ENCODE measurements at regions not wholly inside any gene's neighbourhood (a gene's known extent, or its start where the extent isn't known, plus 50 kb on each side); places are given as distances from the start of the nearest gene placed in this dataset.

DNA sequence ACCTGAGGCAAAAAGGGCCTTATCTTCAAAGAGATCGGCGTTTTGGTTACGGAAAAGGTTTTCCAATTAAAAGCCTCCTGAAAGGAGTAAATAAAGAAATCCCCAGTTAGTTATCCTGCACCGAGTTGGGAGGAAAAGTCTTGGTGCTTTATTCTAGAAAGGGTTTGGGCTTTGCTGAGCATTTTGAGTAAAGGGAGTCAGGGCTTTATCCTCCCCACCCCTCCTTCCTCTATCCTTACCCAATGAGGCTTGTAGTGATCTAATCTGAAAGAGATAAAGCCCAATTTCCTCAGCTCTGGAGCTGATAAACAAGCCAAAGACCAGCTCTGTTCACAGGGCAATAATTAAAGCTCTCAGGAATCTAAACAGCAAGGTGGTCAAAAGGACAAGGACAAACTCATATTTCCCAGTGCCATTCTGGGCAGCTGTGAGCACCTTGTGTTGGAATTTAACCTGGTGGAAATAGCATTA, 188.9 kb upstream of the TSC22D1 start:
- TF ChIP-seq, protein P1, sequence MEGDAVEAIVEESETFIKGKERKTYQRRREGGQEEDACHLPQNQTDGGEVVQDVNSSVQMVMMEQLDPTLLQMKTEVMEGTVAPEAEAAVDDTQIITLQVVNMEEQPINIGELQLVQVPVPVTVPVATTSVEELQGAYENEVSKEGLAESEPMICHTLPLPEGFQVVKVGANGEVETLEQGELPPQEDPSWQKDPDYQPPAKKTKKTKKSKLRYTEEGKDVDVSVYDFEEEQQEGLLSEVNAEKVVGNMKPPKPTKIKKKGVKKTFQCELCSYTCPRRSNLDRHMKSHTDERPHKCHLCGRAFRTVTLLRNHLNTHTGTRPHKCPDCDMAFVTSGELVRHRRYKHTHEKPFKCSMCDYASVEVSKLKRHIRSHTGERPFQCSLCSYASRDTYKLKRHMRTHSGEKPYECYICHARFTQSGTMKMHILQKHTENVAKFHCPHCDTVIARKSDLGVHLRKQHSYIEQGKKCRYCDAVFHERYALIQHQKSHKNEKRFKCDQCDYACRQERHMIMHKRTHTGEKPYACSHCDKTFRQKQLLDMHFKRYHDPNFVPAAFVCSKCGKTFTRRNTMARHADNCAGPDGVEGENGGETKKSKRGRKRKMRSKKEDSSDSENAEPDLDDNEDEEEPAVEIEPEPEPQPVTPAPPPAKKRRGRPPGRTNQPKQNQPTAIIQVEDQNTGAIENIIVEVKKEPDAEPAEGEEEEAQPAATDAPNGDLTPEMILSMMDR (IDR thresholded peaks at IDR 0.05; ENCODE audit: low read depth, low read length) = no peak
- H3K4me3 ChIP-seq (ENCODE audit: low read depth, low read length) = no peak overlapping the region

DNA sequence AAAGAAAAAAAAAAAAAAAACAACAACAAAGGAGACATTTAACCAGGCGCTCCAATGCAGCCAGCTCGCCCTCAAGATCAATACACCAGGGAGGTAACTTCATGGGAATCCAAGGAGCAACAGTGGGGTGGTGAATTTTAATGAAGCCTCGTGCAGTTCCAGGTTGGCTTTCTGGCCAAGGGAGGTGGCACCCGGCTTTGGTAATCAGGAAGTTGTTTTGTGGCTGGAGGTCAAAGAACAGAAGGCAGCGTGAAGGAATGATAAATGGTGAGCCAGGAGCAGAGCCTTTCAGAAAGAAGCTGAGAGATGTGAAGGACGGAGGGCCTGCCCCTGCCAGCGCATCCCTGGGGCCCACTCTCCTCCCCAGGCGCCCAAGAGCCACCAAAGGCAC, 188.2 kb upstream of the TSC22D1 start:
- TF ChIP-seq, protein P1 (IDR thresholded peaks at IDR 0.05; ENCODE audit: low read depth, low read length) = no peak
- no peak overlapping the region for H3K4me3 ChIP-seq (ENCODE audit: low read depth, low read length)

DNA sequence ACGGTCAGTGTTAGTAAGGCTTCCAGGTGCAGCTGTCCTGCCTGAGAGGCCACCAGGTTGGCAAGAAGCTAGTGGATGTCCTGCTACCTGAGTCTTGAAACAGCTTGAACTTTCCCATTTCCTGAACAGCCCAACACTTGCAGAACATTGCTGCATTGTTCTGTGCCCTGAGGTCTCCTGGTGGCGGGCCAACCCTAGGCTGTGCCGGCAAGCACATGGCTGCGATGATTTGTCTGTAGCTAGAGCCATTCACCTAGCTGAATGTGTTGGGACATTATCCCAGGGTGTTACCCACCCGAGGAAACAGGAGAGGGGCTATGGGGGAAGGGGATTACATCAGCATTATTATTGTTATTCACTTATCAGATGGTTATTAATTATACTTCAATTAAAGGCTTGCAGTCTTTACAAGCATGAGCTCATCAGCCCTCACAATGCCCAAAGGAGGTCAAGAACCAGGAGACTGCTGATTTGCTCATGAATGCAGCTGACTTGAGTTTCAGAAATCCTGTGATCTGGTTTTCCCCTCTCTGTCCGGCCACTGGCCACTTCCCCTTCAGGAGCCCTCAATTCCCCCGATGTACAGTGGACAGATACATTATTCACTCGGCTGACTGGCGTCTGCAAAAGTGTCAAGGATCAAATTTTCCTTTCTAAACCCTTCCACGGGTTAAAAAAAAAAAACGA, 187.6 kb upstream of the TSC22D1 start:
- TF ChIP-seq, protein P1 (IDR thresholded peaks at IDR 0.05; ENCODE audit: low read depth, low read length) = no peak
- H3K4me3 ChIP-seq (ENCODE audit: low read depth, low read length) = no peak overlapping the region

DNA sequence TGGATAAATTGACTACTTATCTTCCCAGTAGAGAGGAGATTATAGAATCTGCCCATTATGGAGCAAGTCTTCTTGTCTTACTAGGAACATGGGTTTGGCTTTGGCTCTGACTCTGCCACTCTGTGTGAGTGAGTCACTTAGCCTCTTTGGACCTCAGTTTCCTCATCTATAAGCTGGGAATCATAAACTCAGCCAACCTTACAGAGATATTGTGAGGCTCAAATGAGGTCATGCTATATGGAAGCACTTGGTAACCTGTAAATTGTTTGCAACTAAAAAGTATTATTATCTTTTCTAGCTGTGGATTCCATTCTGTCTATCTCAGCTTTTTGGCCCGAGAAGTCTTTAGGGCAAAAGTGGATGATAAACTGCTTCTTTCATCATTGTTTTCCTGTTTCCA, 186.8 kb upstream of the TSC22D1 start:
- H3K4me3 ChIP-seq (ENCODE audit: low read depth, low read length) = no peak overlapping the region
- TF ChIP-seq, protein P1 (IDR thresholded peaks at IDR 0.05; ENCODE audit: low read depth, low read length) = no peak

DNA sequence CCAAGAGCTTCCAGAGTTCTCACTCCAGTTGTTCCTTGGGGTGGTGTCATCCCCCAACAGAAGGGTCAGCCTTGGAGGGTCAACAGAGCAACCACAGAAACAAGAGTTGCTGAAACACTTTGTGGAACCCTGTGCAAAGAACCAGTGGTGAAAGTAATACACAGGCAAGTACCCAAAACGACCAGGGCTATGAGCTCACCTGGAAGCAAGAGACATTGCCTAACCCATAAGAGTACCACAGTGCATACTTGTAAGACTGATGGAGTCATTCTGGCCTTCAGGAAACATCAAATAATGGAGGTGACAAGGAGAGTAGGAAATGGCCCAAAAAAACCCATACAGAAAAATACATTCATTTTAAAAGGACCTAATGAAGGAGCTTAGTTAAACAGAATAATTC, 184.3 kb upstream of the TSC22D1 start:
- TF ChIP-seq, protein P1 (IDR thresholded peaks at IDR 0.05; ENCODE audit: low read depth, low read length) = no peak
- H3K4me3 ChIP-seq (ENCODE audit: low read depth, low read length) = no peak overlapping the region

DNA sequence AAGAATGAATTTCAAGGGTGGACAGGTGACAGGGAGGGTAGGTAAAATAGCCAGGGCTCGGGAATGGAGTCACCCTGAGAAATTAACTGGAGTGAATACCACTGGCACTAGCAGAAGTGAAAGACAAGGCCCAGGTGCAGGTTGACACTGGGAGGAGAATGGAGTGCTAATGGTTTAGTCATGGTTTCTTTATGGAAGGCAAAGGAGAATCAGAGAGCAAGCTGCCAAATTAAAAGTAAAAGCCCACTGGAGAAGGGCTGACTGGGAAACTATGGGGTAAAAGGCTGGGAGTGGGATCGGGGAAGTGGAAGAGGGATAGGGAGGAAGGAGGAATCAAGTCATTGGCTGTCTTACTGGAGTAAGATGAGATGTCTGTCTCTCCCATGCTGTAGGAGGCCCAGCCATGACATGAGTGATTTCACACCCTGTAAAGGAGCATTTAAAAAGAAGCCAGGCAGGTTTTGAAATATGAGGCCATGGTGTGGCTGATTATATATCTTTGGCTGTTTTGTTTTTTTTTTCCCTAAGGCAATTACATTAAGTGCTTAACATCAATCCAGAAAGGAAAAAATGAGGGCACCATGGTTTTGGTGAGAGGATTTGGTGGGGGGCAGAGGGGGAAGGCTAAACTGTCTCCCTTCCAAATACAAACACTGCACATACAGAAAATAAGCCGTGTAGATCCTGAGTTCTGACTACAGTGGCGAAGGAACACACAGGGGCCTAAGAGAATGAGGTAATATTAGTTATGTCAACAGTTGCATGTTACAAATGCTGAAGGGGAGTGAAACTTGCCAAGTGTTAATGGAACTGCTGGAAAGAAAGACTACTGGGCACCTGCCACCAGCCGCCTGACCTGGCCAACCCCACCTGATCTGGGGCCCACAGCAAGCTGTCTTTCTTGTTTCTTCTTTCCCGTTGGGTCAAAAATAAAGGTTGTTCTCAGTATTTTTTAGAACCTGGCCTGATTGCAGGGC, 183.5 kb upstream of the TSC22D1 start:
- H3K4me3 ChIP-seq (ENCODE audit: low read depth, low read length) = no peak overlapping the region; the same call in 1 of the 2 replicates
- TF ChIP-seq, protein P1 (IDR thresholded peaks at IDR 0.05; ENCODE audit: low read depth, low read length) = no peak

Measured in WI38 (cell line).